Sigmoid colon (tissue), 4 donors: ENCODE measurements at regions not wholly inside any gene's neighbourhood (a gene's known extent, or its start where the extent isn't known, plus 50 kb on each side); places are given as distances from the start of the nearest gene placed in this dataset.

Experiments
- POLR2A ChIP-seq, 2 donors: fragments of 450-650 bp; IDR thresholded peaks; one replicate each; pipeline ENCODE4 v1.6.1; 2016; ENCODE audit warnings: antibody characterized with exemption in 2 of 2, mild to moderate bottlenecking in 2 of 2, moderate library complexity in 2 of 2
- POLR2AphosphoS5 ChIP-seq, 4 donors: sonication (generic); formaldehyde crosslinking; IDR thresholded peaks; one replicate each; pipeline ENCODE4 v1.6.1; 2017; ENCODE audit warnings: antibody characterized with exemption in 4 of 4
- TF ChIP-seq, protein P1 (sequence below), 4 experiments: fragments of 450-650 bp in 3 of 4; fragments of 200-600 bp in 1 of 4; IDR thresholded peaks; one replicate each; pipeline ENCODE4 v1.5.1; 2016 to 2019; ENCODE audit warnings: antibody characterized with exemption in 4 of 4, mild to moderate bottlenecking in 3 of 4, moderate library complexity in 2 of 4

DNA sequence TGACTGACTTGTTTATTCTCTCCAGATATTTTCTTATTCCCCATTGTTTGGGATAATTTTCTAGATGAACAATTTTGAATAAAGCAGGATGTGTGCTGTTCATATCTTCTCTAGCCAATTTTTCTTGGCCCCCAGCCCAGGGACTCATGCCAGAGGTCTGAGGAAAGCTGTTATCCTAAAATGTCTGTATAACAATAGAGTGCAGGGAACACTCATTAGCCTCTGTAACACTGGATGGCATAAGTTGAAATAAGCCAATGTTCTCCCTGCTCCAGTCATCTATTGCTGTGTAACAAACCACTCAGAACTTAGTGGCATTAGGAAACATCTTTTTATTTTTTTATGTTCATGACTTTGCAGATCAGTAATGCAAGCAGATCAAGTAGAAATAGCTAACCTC is 121.7 kb upstream of the TRIM24 start:
- no peak for TF ChIP-seq POLR2A (IDR thresholded peaks at IDR 0.05)
- TF ChIP-seq, protein P1, sequence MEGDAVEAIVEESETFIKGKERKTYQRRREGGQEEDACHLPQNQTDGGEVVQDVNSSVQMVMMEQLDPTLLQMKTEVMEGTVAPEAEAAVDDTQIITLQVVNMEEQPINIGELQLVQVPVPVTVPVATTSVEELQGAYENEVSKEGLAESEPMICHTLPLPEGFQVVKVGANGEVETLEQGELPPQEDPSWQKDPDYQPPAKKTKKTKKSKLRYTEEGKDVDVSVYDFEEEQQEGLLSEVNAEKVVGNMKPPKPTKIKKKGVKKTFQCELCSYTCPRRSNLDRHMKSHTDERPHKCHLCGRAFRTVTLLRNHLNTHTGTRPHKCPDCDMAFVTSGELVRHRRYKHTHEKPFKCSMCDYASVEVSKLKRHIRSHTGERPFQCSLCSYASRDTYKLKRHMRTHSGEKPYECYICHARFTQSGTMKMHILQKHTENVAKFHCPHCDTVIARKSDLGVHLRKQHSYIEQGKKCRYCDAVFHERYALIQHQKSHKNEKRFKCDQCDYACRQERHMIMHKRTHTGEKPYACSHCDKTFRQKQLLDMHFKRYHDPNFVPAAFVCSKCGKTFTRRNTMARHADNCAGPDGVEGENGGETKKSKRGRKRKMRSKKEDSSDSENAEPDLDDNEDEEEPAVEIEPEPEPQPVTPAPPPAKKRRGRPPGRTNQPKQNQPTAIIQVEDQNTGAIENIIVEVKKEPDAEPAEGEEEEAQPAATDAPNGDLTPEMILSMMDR (IDR thresholded peaks at IDR 0.05) = no peak
- no peak for TF ChIP-seq POLR2AphosphoS5 (IDR thresholded peaks at IDR 0.05)
